Natural killer cell (primary cell): ENCODE measurements at regions not wholly inside any gene's neighbourhood (a gene's known extent, or its start where the extent isn't known, plus 50 kb on each side); places are given as distances from the start of the nearest gene placed in this dataset.

Source experiments
- ATAC-seq, 3 donors: fragments of 150-1000 bp in 2 of 3; fragments of 200-7000 bp in 1 of 3; cut with Tn5 transposase; 1 replicate in 1 of 3; 2 replicates in 2 of 3; pipeline ENCODE4 v1.10.0; 2021; ENCODE audit warnings: mild to moderate bottlenecking in 2 of 3, moderate library complexity in 2 of 3
- DNase-seq, 2 donors: peaks; one replicate each; pipeline versions ENCODE4 v3.0.0 to v3.0.0-alpha.2; 2013 to 2021; ENCODE audit warnings: mixed read lengths in 1 of 2
- H3K27ac ChIP-seq: one replicate; pipeline ENCODE4 v1.5.1; 2013; ENCODE audit warnings: mild to moderate bottlenecking, low read length
- H3K27me3 ChIP-seq: one replicate; pipeline ENCODE4 v1.6.1; 2013; ENCODE audit warnings: low read length; ENCODE audit not compliant: control insufficient read depth, insufficient read depth
- H3K36me3 ChIP-seq: one replicate; pipeline ENCODE4 v1.6.1; 2013; ENCODE audit warnings: low read length; ENCODE audit not compliant: control insufficient read depth, insufficient read depth
- H3K4me1 ChIP-seq: one replicate; pipeline ENCODE4 v1.6.1; 2013; ENCODE audit warnings: low read length; ENCODE audit not compliant: control insufficient read depth, insufficient read depth
- H3K4me3 ChIP-seq: one replicate; pipeline ENCODE4 v1.5.1; 2013; ENCODE audit warnings: low read length
- H3K9me3 ChIP-seq: one replicate; pipeline ENCODE4 v1.6.1; 2013; ENCODE audit warnings: low read length; ENCODE audit not compliant: control insufficient read depth, insufficient read depth
- H3K27ac Mint-ChIP-seq, 2 donors: one replicate each; pipeline ENCODE4 v1.8.0; 2022; ENCODE audit warnings: mild to moderate bottlenecking in 2 of 2, mixed read lengths in 2 of 2, moderate library complexity in 1 of 2
- H3K27me3 Mint-ChIP-seq, 2 donors: one replicate each; pipeline ENCODE4 v1.8.0; 2022; ENCODE audit warnings: low read depth in 2 of 2, mixed read lengths in 2 of 2
- H3K36me3 Mint-ChIP-seq: one replicate; pipeline ENCODE4 v1.8.0; 2022; ENCODE audit warnings: mixed read lengths
- H3K4me1 Mint-ChIP-seq, 2 donors: one replicate each; pipeline ENCODE4 v1.8.0; 2022; ENCODE audit warnings: mixed read lengths in 2 of 2
- H3K4me3 Mint-ChIP-seq: one replicate; pipeline ENCODE4 v1.8.0; 2022; ENCODE audit warnings: mild to moderate bottlenecking, moderate library complexity, mixed read lengths
- H3K9me3 Mint-ChIP-seq, 2 donors: one replicate each; pipeline ENCODE4 v1.8.0; 2022; ENCODE audit warnings: mixed read lengths in 2 of 2
- WGBS: methylation state at CpG from one replicate; pipeline ENCODE4 v1.1.7; 2013; ENCODE audit warnings: missing lambda C conversion rate; ENCODE audit not compliant: insufficient coverage; 5-methylcytosine and 5-hydroxymethylcytosine counted together
- intact Hi-C: fragments of 100-400 bp; cut with micrococcal nuclease; formaldehyde crosslinking; loops from one replicate; pipeline ENCODE4 v1.14.2; 2022
- TF ChIP-seq, protein P1 (sequence below): fragments of 200-600 bp; IDR thresholded peaks from one replicate; pipeline ENCODE4 v1.8.0; 2022; ENCODE audit warnings: antibody characterized with exemption

DNA sequence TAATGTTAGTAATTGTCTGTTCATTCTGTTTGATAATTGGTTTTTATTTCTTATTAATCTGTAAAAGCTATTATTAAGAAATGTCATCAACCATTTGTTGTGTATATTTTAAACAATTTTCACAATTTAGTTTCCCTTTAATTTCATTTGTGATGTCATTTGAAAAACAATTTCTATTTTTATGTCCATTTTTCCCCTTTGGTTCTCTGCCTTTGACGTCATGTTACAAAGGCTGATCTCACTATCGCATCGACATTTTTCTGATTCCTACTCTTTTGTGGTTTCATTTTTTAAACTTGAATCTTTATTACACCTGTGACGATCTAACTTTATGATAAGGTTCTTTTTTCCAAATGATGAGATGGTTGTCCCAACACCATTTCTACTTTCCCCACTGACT is 191.0 kb upstream of the ZNF507 start:
- H3K4me3 Mint-ChIP-seq, result no peak overlapping the region
- Histone ChIP-seq H3K4me3 (no peak overlapping the region), H3K9me3 (no peaks in the 10 kb centered on the region), H3K4me1 (no peaks in the 10 kb centered on the region), H3K27ac (no peak overlapping the region), H3K27me3 (no peaks in the 10 kb centered on the region), H3K36me3 (no peaks in the 10 kb centered on the region)
- 96% methylated on average over 4 of the region's 4 CpGs for WGBS
- intact Hi-C loops, result no loop called here
- H3K4me1 Mint-ChIP-seq, result no peaks in the 10 kb centered on the region
- peaks cover 16 to 43% of the 10 kb centered on the region in 2 donors for H3K27me3 Mint-ChIP-seq
- DNase-seq (no peak), ATAC-seq (no peak)
- H3K9me3 Mint-ChIP-seq, result peaks cover 2 to 6% of the 10 kb centered on the region in 2 donors
- TF ChIP-seq, protein P1, sequence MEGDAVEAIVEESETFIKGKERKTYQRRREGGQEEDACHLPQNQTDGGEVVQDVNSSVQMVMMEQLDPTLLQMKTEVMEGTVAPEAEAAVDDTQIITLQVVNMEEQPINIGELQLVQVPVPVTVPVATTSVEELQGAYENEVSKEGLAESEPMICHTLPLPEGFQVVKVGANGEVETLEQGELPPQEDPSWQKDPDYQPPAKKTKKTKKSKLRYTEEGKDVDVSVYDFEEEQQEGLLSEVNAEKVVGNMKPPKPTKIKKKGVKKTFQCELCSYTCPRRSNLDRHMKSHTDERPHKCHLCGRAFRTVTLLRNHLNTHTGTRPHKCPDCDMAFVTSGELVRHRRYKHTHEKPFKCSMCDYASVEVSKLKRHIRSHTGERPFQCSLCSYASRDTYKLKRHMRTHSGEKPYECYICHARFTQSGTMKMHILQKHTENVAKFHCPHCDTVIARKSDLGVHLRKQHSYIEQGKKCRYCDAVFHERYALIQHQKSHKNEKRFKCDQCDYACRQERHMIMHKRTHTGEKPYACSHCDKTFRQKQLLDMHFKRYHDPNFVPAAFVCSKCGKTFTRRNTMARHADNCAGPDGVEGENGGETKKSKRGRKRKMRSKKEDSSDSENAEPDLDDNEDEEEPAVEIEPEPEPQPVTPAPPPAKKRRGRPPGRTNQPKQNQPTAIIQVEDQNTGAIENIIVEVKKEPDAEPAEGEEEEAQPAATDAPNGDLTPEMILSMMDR, result no peak
- no peak overlapping the region for H3K27ac Mint-ChIP-seq
- no peaks in the 10 kb centered on the region for H3K36me3 Mint-ChIP-seq

GRCh38 chr19:32164384-32164992 is 180.9 kb upstream of the ZNF507 start:
- no peak for ATAC-seq
- Histone ChIP-seq H3K9me3 (no peaks in the 10 kb centered on the region), H3K27ac (no peak overlapping the region), H3K4me3 (no peak overlapping the region), H3K4me1 (no peaks in the 10 kb centered on the region), H3K27me3 (no peaks in the 10 kb centered on the region), H3K36me3 (no peaks in the 10 kb centered on the region)
- TF ChIP-seq, protein P1, result no peak
- Mint-ChIP-seq H3K4me3 (no peak overlapping the region), H3K27me3 (peaks cover 9 to 28% of the 10 kb centered on the region in 2 donors), H3K27ac (no peak overlapping the region), H3K36me3 (no peaks in the 10 kb centered on the region), H3K4me1 (no peaks in the 10 kb centered on the region), H3K9me3 (peaks cover 0 to 2% of the 10 kb centered on the region in 2 donors)
- 66% methylated on average over 3 of the region's 3 CpGs for WGBS
- intact Hi-C loops, result no loop called here
- DNase-seq, result no peak

DNA sequence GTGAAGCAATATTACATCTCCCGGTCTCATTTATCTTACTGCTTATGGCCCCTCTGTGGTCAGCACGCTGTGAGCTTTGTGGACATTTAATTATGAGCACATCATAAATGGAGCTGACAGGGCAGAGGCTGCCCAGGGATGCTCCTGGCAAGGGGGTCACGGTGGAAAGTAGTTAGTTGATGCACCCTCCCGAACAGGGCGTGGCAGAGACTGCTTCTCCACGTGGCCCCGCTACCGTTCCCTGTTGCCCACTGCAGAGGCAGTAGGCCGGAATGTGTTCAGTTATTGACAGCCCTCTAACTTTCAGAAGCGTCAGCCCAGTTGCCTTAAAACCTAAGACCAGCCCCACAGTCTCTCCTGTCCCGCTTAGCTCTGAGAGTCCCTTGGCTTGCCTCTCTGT is 180.3 kb upstream of the ZNF507 start:
- Histone ChIP-seq H3K36me3 (no peaks in the 10 kb centered on the region), H3K4me3 (no peak overlapping the region), H3K27ac (no peak overlapping the region), H3K9me3 (no peaks in the 10 kb centered on the region), H3K27me3 (no peaks in the 10 kb centered on the region), H3K4me1 (no peaks in the 10 kb centered on the region)
- no peak overlapping the region for H3K27ac Mint-ChIP-seq
- H3K9me3 Mint-ChIP-seq, result no peaks in the 10 kb centered on the region
- no peak for ATAC-seq
- no peaks in the 10 kb centered on the region for H3K36me3 Mint-ChIP-seq
- no peak overlapping the region for H3K4me3 Mint-ChIP-seq
- TF ChIP-seq, protein P1, result no peak
- H3K27me3 Mint-ChIP-seq, result peaks cover 5 to 22% of the 10 kb centered on the region in 2 donors
- intact Hi-C loops, result no loop called here
- H3K4me1 Mint-ChIP-seq, result no peaks in the 10 kb centered on the region
- no peak for DNase-seq
- WGBS, result 83% methylated on average over 11 of the region's 11 CpGs

DNA sequence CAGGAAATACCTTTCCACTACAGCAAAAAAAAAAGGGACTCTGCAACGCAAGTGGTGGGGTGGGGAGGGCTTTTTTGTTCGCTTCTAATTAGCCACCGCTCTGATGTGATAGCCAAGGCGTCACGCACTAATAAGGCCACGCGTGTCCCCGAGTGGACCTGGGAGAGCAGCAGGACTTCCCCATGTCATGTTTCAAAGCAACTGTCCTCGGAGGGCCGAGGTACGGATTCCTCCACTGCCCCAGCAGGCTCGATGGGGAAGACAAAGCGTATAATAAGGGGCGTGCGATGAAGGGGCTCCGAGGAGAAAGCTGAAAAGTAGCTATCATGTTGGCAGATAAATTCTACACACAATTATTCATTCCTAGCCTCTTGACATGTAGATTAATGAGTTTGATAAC is 179.7 kb upstream of the ZNF507 start:
- H3K36me3 ChIP-seq, result no peaks in the 10 kb centered on the region
- no peak overlapping the region for H3K4me3 Mint-ChIP-seq
- no peak for ATAC-seq
- H3K27me3 Mint-ChIP-seq, result peaks cover 5 to 22% of the 10 kb centered on the region in 2 donors
- TF ChIP-seq, protein P1, result no peak
- DNase-seq, result no peak
- no peak overlapping the region for H3K27ac ChIP-seq
- no peaks in the 10 kb centered on the region for H3K36me3 Mint-ChIP-seq
- no peaks in the 10 kb centered on the region for H3K4me1 Mint-ChIP-seq
- no peaks in the 10 kb centered on the region for H3K27me3 ChIP-seq
- intact Hi-C loops, result no loop called here
- no peaks in the 10 kb centered on the region for H3K9me3 ChIP-seq
- H3K27ac Mint-ChIP-seq, result no peak overlapping the region
- H3K9me3 Mint-ChIP-seq, result no peaks in the 10 kb centered on the region
- 85% methylated on average over 15 of the region's 16 CpGs for WGBS
- no peak overlapping the region for H3K4me3 ChIP-seq
- H3K4me1 ChIP-seq, result no peaks in the 10 kb centered on the region
